NCI-H526 (cell line): ENCODE measurements at regions not wholly inside any gene's neighbourhood (a gene's known extent, or its start where the extent isn't known, plus 50 kb on each side); places are given as distances from the start of the nearest gene placed in this dataset.
"Not testable (repeated sequence)": the region's sequence is repeated elsewhere in the genome, so short reads cannot be mapped to it uniquely, and the experiment has no call there.

Experiments
- DNase-seq, 2 experiments: peaks; one replicate each; lab custom pipeline; 2025; lab: John Stamatoyannopoulos, UW

DNA sequence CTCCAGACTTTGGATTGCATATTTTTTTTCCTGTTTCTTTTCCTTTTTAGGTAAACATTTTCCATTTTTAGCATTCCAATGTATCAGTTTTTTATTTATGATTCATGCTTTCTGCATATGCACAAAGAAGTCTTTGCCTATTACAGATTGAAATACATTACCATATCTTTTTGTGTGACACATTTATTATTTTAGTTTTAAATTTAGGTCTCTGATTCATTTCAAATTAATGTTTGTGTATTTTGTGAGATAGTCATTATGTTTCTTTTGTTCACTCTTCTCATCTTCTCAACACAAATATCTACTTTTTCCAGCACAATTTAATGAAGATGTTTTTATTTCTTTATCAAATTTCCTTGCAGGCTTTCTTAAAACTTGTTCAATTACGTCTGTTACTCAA lies 838.0 kb upstream of the CDH18 start:
- DNase-seq = not testable (repeated sequence)

DNA sequence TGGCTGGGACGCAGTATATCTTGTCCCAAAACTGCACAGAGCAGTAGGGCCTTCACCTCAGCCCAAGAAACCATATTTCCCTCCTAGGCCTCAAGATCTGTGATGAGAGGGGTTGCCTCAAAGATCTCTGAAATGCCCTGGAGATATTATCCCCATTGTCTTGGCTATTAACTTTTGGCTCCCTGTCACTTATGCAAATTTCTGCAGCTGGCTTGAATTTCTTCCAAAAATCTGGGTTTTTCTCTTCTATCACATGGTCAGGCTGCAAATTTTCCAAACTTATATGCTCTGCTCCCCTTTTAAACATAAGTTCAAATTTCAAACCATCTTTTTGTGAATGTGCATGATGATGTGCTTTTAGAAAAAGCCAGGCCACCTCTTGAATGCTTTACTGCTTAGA lies 809.2 kb upstream of the CDH18 start:
- DNase-seq = not testable (repeated sequence)

DNA sequence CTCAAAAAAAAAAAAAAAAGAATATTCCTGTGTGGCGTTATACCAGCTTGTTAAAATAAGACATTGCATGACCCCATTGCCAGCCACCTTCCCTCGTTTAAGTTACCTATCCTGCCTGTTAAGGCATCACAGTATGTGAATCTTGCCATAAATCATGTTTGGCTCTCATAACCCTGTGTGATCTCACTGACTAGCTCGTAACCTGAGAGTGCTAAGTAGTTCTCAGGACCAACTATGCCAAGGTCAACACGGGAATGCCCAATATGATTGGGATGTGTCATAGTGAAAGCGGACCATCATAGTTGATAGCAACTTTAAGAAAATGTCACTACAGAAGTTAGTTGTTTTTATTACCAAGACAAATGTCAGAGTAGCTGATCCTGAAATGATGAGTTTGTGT lies 796.8 kb upstream of the CDH18 start:
- not testable (repeated sequence) for DNase-seq

DNA sequence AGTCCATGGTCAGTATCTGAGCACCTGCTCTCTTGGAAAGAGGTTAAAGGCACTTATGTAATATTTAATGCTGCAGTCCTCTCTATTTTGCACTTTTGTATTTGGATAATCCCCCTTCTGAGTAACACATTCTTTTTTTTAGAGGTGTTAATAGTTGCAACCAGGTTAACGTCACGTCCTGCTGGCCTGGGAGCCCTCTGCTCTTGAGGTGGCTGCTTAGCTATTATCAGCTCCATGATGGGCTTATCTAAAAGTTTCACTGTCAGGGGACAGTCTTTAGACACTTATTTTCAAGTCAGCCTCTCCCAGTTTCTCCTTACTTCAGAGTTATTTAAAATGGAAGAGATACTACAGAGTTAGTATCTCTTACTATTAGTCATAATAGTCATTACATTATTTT lies 795.5 kb upstream of the CDH18 start:
- DNase-seq = not testable (repeated sequence)

DNA sequence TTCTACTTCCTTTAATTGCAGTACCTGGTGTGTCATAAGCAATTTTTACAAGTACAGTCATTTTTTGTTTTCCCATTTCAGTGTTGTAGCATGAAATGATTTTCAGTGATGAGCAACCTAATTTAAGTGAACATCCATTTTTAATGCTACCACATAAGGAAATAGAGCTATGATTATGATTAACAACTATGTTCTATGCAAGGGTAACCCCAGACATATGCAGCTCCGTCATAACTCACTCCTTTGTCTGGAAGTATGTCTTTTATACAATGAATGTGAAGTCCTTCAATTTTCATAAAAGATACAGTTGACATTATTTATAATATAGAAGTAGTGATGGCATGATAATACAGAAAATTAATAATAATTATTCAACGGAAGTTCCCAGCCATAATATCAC lies 783.3 kb upstream of the CDH18 start:
- DNase-seq = not testable (repeated sequence)

DNA sequence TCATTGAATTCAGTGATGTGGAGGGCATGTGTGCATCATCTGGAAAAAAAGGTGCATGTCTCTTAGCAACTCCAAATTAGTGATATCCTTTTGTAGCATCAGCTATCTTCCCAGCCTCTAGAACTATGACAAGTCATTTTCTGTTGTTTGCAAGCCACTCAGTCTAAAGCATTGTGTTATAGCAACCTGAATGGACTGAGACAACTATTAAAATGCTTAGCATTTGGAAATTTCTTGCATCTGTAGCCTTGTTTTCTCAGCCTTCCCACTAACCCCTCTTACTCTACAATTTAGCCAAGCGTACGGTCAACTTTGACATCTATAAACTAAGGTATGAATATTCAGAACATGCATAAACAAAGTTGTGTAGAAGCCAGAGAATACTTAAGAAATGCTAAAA lies 777.1 kb upstream of the CDH18 start:
- not testable (repeated sequence) for DNase-seq

DNA sequence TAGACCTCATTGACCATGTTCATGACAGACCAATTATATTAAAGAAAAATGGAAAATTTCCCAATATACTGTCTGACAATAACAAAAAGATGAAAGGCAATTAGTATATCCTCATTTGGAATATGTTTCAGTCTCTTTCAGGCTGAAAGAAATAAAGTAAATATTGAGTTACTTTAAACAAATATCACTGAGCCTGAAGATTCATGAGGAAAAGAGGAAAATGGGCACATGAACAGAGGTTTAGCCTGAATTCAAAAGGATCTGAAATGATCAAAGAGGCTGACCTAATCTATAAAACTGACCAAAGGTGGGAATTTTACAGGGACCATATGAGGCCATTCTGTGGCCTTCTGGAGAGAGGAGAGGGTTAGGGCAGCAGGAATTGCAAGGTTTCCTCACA lies 771.5 kb upstream of the CDH18 start:
- DNase-seq = not testable (repeated sequence)

DNA sequence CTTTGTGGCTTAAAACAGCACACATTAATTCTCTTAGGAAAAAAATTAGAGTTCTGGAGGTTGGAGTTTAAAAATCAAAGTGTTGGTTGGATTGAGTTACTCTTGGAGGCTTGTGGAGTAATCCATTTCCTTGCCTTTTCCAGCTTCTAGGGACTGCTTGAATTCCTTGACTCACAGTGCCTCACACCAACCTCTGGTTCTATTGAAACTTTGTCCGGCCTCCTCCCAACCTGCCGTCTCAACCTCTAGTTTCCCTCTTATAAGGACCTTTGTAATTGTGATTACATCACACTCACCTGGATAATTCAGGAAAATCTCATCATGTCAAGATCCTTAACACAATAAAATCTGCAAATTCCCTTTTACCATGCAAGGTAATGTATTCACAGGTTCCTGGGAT lies 764.2 kb upstream of the CDH18 start:
- not testable (repeated sequence) for DNase-seq

DNA sequence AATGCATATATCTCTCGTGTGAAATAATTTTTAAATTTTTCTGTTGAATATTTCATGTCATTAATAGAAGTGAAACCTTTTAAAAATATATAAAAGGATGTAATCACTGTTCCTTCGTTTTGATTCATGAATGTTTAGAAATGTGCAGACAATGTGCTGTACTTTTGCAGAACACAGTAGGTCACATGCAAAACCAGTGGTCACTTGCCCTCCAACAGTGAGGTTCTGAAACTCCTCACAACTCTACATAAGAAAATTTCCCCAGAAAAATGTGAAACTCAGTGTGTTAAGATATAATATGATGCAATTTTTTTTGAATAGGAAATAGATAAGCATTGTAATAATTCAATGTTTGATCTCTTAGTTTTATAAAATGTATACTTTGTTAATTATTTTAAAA lies 747.7 kb upstream of the CDH18 start:
- not testable (repeated sequence) for DNase-seq

DNA sequence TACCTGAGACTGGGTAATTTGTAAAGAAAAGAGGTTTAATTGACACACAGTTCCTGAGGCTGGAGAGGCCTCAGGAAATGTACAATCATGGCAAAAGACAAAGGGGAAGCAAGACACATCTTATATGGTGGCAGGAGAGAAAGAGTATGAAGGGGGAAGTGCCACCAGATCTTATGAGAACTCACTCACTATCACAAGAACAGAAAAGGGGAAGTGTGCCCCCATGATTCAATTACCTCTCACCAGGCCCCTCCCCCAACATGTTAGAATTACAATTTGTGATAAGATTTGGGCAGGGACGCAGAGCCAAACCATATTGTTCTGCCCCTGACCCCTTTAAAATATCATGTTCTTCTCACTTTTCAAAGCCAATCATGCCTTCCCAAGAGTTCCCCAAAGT lies 744.2 kb upstream of the CDH18 start:
- not testable (repeated sequence) for DNase-seq

DNA sequence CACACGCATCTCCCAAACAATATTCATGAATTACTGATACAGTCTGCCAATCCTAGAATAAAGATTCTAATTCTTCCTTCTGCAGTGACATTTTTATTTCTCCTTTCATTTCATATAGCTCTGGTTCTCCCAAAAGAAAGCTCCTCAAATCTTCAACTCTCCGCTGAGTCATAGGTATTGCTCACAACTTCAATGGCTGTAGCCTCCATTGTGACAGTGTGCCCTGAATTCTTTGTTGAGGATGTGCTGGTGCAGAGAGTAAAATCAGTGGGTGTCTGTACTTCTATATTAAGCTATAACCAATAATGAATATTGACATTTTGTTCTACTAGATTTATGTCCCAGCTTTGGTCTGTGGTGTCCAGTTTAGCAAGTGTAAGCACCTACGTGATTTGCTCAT lies 733.3 kb upstream of the CDH18 start:
- DNase-seq = not testable (repeated sequence)

DNA sequence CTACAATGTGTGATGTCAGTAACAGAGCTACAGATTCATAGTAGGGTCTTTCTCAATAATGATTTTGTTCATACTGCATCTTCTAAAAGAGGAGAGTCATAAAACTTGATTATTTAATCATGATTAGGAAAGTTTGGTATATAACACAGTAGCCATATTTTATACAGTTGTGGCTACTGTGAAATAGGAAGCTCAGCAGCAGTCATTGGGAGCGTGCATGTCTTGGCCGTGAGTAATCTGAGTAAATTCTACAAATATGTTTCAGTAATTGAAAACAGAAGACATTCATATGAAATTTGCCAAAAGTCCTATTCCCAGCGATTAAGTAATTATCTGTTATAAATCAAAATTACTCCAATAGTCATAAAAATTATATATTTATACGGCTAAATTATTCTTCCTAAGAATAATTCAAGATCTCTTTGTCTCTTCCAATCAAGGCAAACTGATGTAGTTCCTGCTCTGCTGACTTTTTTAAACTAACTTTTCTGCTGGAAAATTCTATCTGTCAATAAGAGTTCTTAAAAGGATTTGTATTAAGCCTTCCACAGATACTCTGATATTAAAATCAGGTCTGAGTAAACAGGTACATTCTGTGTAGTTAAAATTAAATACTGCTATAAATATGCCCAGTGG lies 723.6 kb upstream of the CDH18 start:
- DNase-seq = not testable (repeated sequence)

DNA sequence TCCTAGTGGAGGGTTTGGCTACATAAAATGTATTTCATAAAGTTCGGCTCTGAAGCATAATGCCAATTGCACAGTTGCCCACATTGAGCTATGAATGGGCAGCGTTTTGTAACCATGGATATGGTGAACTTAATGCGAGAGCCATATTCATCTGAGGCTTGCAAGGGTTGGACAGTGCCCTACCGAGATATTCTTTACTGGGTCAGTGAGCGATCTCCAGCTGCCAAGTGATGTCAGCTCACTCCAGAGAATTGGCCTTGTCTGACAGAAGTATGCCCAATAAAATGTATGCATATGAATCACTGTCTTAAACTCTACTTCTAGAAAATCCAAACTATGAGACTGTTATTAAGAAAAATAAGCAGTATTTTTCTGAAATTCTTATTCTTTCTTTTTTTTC lies 719.6 kb upstream of the CDH18 start:
- not testable (repeated sequence) for DNase-seq

DNA sequence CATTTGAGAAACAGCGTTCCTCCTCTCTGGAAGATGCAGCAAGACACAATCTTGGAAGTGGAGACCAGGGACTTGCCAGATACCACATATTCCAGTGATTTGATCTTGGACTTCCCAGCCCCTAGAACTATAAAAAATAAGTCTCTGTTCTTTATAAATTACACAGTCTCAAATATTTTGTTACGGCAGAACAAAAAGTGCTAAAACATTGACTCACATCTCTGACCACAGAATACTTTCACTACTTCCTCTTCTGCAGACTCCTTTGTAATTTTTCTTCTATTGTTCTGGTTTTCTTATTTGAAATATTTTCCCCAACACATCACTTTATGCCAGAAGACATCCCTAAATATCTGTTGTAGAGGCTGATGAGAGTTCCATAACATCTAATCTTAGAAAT lies 706.1 kb upstream of the CDH18 start:
- no peak for DNase-seq

DNA sequence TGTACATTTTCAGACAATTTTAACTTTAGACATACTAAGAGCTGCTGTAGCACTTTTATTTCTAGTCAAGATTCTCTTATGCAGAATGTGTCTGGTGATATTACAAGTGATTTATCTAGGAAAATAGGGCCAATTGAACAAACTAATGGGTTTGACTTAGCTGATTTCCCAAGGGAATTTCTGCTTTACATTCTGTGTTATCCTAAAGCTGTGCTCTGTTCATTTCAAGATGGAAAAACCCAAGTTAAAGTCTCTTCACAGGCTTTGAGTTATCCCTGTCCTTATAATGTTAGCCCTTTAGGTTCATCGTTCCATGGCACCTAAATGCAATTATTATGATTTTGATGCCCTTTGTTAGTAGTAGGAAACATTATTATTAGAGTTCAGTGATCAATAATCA lies 704.9 kb upstream of the CDH18 start:
- DNase-seq = peak in 1 of 2 experiments; percentile 30

DNA sequence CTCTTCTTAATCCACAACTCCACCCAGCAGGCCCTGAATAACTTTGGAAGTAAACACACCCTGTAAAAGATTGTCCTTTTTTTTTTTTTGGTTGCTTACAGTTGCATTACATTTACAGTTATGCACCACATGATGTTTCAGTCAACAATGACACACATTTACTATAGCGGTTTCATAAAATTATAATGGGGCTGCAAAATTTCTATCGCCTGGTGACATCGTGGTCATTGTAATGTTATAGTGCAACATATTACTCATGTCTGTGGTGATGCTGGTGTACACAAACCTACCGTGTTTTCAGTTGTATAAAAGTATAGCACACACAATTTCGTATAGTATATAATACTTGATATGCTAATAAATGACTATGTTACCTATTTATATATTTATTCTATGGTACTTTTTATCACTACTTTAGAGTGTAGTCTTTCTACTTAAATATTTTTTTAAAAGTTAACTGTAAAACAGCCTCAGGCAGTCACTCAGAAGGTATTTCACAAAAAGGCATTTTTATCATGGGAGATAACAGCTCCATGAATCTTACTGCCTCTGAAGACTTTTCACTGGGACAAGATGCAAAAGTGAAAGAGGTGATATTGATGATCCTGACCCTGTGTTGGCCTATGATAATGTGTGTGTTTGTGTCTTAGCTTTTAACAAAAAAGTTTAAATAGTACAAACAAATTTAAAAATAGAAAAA lies 695.4 kb upstream of the CDH18 start:
- no peak for DNase-seq

DNA sequence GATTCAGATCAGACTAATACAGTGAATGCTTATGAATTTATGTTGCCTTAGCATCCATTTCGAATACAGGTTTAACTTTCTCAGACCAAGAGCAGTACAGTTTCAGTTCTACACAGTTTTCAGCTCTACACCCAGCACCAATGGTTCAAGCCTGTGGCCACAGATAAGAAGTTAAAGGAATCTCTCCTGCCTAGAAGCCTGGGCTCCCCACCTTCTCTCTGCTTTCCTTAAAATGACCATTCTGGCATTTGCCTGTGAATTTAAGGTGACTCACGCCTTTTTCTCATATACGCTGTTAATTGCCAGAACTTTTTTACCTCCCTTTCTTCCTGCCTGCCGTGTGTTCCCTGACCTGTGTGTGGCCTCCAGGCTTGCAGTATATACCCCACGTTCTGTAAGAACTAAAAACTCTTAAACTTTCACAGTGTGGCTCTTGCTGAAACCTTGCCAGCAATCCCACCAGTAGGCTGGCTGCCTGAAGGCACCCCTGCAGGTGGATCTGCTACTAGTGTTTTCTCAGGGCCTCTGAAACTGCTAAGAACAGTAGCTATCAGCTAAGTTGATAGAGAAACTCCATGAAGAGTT lies 692.8 kb upstream of the CDH18 start:
- DNase-seq = no peak

DNA sequence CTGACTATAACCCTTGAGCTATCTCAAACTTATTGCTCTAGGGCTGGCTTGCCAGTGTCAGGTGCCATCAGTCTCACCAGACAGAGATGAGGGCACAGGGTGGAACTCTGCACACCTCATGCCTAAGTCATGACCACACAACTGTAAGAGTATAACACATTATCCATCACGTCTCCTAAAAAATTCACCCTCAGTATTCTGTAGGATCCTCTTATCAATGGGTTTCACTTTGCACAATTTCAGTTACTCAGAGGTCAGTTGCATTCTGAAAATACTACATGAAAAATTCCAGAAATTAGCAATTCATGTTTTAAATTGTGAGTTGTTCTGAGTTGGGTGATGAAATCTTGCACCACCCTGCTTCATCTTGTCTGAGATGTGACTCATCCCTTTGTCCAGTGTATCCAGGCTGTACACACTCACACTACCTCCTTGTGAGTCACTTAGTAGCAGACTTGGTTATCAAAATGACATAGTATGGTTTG lies 690.9 kb upstream of the CDH18 start:
- no peak for DNase-seq

DNA sequence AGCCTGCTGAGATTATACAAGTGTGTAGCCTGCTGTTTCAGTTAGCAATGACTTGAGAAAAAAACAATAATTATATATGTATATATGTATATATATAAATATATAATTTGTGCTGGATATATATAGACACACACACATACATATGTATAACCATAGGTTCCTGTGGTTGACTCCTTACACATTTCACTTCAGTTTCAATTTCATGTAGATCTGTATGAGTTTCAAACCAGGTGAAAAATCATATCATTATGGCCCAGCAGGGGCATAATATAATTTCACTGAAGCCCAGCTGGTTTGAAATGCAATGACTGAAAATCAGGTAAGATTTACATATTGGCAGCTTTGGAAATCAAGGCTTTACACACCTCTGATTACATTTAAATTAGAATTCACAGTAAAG lies 690.4 kb upstream of the CDH18 start:
- DNase-seq = no peak

DNA sequence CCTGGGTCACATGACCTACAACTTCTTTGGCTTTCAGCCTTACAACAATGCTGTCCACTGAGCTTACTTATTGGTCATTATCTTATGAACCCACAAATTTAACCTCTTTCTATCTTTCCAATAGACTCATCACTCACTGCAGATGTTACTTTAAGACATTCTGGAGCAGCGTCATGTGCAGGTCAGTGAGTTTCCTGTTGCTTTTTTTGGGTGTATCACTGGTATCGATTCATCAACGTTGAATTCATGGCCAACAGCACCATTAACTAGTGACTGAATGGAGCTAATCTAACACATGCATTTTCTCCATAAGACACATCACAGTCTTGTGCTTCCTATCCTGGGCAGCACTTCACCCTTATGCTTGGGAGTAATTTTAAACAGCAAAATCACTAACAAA lies 672.6 kb upstream of the CDH18 start:
- DNase-seq = no peak

DNA sequence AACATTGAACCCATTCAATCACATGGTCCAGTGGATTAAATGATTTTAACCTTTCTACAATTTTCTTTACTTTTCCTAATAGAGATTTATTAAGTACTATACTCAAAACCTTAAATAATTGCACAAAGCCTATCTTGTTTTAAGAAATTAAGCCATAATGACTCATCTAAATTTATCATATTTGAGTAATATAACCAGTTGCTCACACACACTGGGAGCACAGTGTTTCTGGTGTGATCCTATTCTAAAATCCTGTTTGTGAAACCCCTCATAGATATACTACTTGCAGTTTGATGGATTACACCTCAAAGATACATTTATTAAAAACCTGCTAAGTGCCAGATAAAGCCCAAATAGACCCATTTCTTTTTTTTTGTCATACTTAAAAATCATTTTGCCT lies 668.3 kb upstream of the CDH18 start:
- no peak for DNase-seq

DNA sequence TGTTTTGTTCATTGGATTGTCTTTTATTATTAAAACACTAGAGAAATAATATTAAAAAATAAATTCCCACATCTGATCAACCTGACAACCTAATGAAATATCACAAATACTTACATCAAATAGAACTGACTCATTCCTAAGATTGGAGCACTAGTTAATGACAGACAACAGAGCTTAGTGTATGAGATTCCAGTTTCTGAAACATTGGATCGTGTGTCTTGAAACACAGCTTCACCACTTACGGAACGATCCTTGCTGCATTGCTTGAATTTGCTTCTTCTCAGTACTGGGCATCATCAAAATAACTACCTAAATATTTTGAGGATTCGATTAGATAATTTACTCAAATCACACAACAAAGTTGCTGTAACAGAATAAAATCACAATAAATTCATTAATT lies 667.2 kb upstream of the CDH18 start:
- DNase-seq = no peak

DNA sequence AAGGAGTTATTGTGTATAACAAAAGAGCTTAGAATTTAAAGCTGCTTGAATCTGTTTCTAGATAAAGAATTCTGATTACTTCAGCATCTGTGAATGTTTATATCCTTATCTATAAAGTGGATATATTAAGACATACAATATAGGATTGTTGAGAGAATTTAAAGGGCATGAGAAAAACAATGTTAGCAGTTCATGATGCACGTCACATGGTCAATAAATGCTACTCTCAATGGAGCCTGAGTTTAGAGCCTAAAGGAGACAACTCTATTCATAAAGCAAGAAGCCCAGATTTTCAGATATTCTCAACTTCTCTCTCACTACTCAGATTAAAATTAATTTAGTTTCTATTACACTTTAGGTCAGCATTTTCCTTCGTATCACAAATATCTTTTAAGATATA lies 666.7 kb upstream of the CDH18 start:
- no peak for DNase-seq
